ENCODE measurements at regions not wholly inside any gene's neighbourhood (a gene's known extent, or its start where the extent isn't known, plus 50 kb on each side); places are given as distances from the start of the nearest gene placed in this dataset.

- no peak overlapping the region for H3K27ac ChIP-seq (ENCODE audit: insufficient read depth, low read length)
- H3K27me3 ChIP-seq (ENCODE audit: control insufficient read depth, insufficient read depth, low read length): no peaks in the 10 kb centered on the region
- H2AFZ ChIP-seq (ENCODE audit: low read length): no peak overlapping the region
- no peaks in the 10 kb centered on the region for H3K79me2 ChIP-seq (ENCODE audit: control insufficient read depth, insufficient read depth, low read length)
- TF ChIP-seq EZH2 (IDR thresholded peaks at IDR 0.05; ENCODE audit: low read length, missing control alignments) (no peak), CTCF (conservative IDR thresholded peaks at IDR 0.05 in 1 of 2, IDR thresholded peaks at IDR 0.05 in 1 of 2; ENCODE audit: low read depth in 1 of 2, low read length in 2 of 2) (no peak)
- H3K36me3 ChIP-seq (ENCODE audit: control insufficient read depth, insufficient read depth, low read length): no peaks in the 10 kb centered on the region
- H4K20me1 ChIP-seq (ENCODE audit: control insufficient read depth, extremely low read depth, insufficient read depth, low read length): no peaks in the 10 kb centered on the region
- no peak overlapping the region for H3K9ac ChIP-seq (ENCODE audit: insufficient read depth, low read length)
- DNase-seq (ENCODE audit: low read depth in 2 of 2): peak in 1 of 2 donors; percentile 89
- H3K4me2 ChIP-seq (ENCODE audit: extremely low read depth, insufficient read depth, low read length): no peak overlapping the region
- peaks cover 2% of the 10 kb centered on the region for H3K4me1 ChIP-seq (ENCODE audit: control insufficient read depth, extremely low read depth, insufficient read depth, low read length)
- H3K9me3 ChIP-seq (ENCODE audit: control insufficient read depth, insufficient read depth, low read depth, low read length): no peaks in the 10 kb centered on the region
- no peak overlapping the region for H3K4me3 ChIP-seq (replicated peaks in 1 of 4; ENCODE audit: control extremely low read depth in 1 of 4, insufficient read depth in 1 of 4, low read depth in 3 of 4, low read length in 4 of 4)
These were observed 198.3 kb downstream of the BAMBI start for GRCh38 chr10:28875549-28876081.

GRCh38 chr10:28878236-28878970 is 201.1 kb downstream of the BAMBI start:
- H3K79me2 ChIP-seq (ENCODE audit: control insufficient read depth, insufficient read depth, low read length): no peaks in the 10 kb centered on the region
- no peaks in the 10 kb centered on the region for H3K9me3 ChIP-seq (ENCODE audit: control insufficient read depth, insufficient read depth, low read depth, low read length)
- no peak overlapping the region for H3K4me2 ChIP-seq (ENCODE audit: extremely low read depth, insufficient read depth, low read length)
- no peak overlapping the region for H3K9ac ChIP-seq (ENCODE audit: insufficient read depth, low read length)
- TF ChIP-seq CTCF (conservative IDR thresholded peaks at IDR 0.05 in 1 of 2, IDR thresholded peaks at IDR 0.05 in 1 of 2; ENCODE audit: low read depth in 1 of 2, low read length in 2 of 2) (no peak), EZH2 (IDR thresholded peaks at IDR 0.05; ENCODE audit: low read length, missing control alignments) (no peak)
- no peaks in the 10 kb centered on the region for H3K36me3 ChIP-seq (ENCODE audit: control insufficient read depth, insufficient read depth, low read length)
- no peak overlapping the region for H3K27ac ChIP-seq (ENCODE audit: insufficient read depth, low read length)
- H3K27me3 ChIP-seq (ENCODE audit: control insufficient read depth, insufficient read depth, low read length): no peaks in the 10 kb centered on the region
- peak in 1 of 2 donors; percentile 32 for DNase-seq (ENCODE audit: low read depth in 2 of 2)
- peaks cover 4% of the 10 kb centered on the region for H3K4me1 ChIP-seq (ENCODE audit: control insufficient read depth, extremely low read depth, insufficient read depth, low read length)
- no peaks in the 10 kb centered on the region for H4K20me1 ChIP-seq (ENCODE audit: control insufficient read depth, extremely low read depth, insufficient read depth, low read length)
- no peak overlapping the region for H2AFZ ChIP-seq (ENCODE audit: low read length)
- H3K4me3 ChIP-seq (replicated peaks in 1 of 4; ENCODE audit: control extremely low read depth in 1 of 4, insufficient read depth in 1 of 4, low read depth in 3 of 4, low read length in 4 of 4): no peak overlapping the region

- Histone ChIP-seq H3K9me3 (ENCODE audit: control insufficient read depth, insufficient read depth, low read depth, low read length) (no peaks in the 10 kb centered on the region), H3K79me2 (ENCODE audit: control insufficient read depth, insufficient read depth, low read length) (no peaks in the 10 kb centered on the region), H3K36me3 (ENCODE audit: control insufficient read depth, insufficient read depth, low read length) (no peaks in the 10 kb centered on the region), H3K4me2 (ENCODE audit: extremely low read depth, insufficient read depth, low read length) (no peak overlapping the region), H2AFZ (ENCODE audit: low read length) (no peak overlapping the region), H3K27me3 (ENCODE audit: control insufficient read depth, insufficient read depth, low read length) (no peaks in the 10 kb centered on the region), H3K9ac (ENCODE audit: insufficient read depth, low read length) (no peak overlapping the region), H3K4me1 (ENCODE audit: control insufficient read depth, extremely low read depth, insufficient read depth, low read length) (peaks cover 4% of the 10 kb centered on the region), H3K27ac (ENCODE audit: insufficient read depth, low read length) (no peak overlapping the region), H4K20me1 (ENCODE audit: control insufficient read depth, extremely low read depth, insufficient read depth, low read length) (no peaks in the 10 kb centered on the region), H3K4me3 (replicated peaks in 1 of 4; ENCODE audit: control extremely low read depth in 1 of 4, insufficient read depth in 1 of 4, low read depth in 3 of 4, low read length in 4 of 4) (no peak overlapping the region)
- DNase-seq (ENCODE audit: low read depth in 2 of 2): no peak
- no peak for TF ChIP-seq CTCF (conservative IDR thresholded peaks at IDR 0.05 in 1 of 2, IDR thresholded peaks at IDR 0.05 in 1 of 2; ENCODE audit: low read depth in 1 of 2, low read length in 2 of 2)
- TF ChIP-seq EZH2 (IDR thresholded peaks at IDR 0.05; ENCODE audit: low read length, missing control alignments): no peak
These were observed 201.9 kb downstream of the BAMBI start for GRCh38 chr10:28879246-28879645.

All from fibroblast of lung (primary cell).